HEK293 (cell line): ENCODE measurements at regions not wholly inside any gene's neighbourhood (a gene's known extent, or its start where the extent isn't known, plus 50 kb on each side); places are given as distances from the start of the nearest gene placed in this dataset.

Experiments
- TF ChIP-seq, protein P1 (sequence below): fragments of 450-650 bp; formaldehyde crosslinking; IDR thresholded peaks from 2 replicates; pipeline ENCODE4 v1.5.1; 2016; ENCODE audit warnings: missing biosample characterization, missing genetic modification characterization
- TF ChIP-seq, protein P2 (sequence below): fragments of 450-650 bp; formaldehyde crosslinking; IDR thresholded peaks from 2 replicates; pipeline ENCODE4 v1.5.1; 2016; ENCODE audit warnings: missing biosample characterization, missing genetic modification characterization

DNA sequence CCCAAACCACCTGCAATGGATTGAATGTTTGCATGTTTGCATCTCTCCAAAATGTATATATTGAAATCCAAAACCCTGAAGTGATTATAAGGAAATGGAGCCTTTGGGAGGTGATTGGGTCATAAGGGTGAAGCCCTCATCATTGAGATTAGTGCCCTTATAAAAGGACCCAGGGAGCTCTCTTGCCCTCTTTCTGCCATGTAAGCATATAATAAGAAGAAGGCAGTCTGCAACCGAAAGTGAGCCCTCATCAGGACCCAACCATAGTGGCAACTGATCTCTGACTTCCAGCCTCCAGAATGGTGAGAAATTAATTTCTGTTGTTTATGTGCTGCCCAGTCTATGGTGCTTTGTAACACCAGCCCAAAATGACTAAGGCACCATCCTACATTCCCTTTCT is 115.7 kb upstream of the EFNA5 start:
- TF ChIP-seq, protein P1, sequence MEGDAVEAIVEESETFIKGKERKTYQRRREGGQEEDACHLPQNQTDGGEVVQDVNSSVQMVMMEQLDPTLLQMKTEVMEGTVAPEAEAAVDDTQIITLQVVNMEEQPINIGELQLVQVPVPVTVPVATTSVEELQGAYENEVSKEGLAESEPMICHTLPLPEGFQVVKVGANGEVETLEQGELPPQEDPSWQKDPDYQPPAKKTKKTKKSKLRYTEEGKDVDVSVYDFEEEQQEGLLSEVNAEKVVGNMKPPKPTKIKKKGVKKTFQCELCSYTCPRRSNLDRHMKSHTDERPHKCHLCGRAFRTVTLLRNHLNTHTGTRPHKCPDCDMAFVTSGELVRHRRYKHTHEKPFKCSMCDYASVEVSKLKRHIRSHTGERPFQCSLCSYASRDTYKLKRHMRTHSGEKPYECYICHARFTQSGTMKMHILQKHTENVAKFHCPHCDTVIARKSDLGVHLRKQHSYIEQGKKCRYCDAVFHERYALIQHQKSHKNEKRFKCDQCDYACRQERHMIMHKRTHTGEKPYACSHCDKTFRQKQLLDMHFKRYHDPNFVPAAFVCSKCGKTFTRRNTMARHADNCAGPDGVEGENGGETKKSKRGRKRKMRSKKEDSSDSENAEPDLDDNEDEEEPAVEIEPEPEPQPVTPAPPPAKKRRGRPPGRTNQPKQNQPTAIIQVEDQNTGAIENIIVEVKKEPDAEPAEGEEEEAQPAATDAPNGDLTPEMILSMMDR (tag by site-specific recombination) = no peak
- TF ChIP-seq, protein P2, sequence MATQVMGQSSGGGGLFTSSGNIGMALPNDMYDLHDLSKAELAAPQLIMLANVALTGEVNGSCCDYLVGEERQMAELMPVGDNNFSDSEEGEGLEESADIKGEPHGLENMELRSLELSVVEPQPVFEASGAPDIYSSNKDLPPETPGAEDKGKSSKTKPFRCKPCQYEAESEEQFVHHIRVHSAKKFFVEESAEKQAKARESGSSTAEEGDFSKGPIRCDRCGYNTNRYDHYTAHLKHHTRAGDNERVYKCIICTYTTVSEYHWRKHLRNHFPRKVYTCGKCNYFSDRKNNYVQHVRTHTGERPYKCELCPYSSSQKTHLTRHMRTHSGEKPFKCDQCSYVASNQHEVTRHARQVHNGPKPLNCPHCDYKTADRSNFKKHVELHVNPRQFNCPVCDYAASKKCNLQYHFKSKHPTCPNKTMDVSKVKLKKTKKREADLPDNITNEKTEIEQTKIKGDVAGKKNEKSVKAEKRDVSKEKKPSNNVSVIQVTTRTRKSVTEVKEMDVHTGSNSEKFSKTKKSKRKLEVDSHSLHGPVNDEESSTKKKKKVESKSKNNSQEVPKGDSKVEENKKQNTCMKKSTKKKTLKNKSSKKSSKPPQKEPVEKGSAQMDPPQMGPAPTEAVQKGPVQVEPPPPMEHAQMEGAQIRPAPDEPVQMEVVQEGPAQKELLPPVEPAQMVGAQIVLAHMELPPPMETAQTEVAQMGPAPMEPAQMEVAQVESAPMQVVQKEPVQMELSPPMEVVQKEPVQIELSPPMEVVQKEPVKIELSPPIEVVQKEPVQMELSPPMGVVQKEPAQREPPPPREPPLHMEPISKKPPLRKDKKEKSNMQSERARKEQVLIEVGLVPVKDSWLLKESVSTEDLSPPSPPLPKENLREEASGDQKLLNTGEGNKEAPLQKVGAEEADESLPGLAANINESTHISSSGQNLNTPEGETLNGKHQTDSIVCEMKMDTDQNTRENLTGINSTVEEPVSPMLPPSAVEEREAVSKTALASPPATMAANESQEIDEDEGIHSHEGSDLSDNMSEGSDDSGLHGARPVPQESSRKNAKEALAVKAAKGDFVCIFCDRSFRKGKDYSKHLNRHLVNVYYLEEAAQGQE (tag by site-specific recombination) = no peak
